ENCODE measurements at regions not wholly inside any gene's neighbourhood (a gene's known extent, or its start where the extent isn't known, plus 50 kb on each side); places are given as distances from the start of the nearest gene placed in this dataset.

DNA sequence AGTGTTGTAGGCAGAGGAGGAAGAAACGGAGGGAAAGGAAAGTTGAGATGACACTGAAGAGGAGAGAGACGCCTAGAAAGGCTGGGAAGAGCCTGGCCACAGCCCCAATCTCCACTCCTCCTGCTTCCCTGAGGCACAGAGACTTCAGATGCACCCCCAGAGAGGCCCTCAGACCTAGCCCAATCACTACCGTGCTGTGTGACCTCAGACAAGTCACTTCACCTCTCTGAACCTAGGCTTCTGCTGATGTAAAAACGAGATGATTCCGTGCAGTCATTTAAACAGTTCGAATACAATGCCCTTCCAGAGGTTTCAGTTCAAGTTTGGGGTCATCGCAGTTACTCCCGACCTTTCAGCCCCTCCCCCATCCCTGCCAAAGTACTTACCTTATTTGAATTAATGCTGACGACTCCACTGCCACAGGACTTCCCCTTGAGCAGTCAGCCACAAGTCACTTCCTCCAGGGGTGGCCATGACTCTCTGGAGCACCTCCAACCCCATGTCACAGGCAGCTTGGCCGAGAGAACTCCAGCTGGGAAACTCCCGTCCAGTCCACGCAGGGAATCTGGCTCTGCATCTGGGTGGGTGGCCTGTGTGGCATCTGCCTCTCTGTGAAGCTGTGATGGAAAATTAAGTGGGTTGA is 105.2 kb upstream of the ID2 start:
- WGBS, 4 donors = 68 to 74% (median 70%) methylated on average over 12 of the region's 12 CpGs
- Histone ChIP-seq H3K36me3 (no peaks in the 10 kb centered on the region), H3K27me3 (no peaks in the 10 kb centered on the region), H3K27ac (no peak overlapping the region), H3K9me3 (no peaks in the 10 kb centered on the region), H3K4me1 (peaks cover 0 to 46% (median 10%) of the 10 kb centered on the region in 12 donors), H3K4me3 (no peak overlapping the region)
- ATAC-seq (peak in 1 of 4 donors; percentile 52), DNase-seq (peak in 1 of 5 donors; percentile 51)
- TF ChIP-seq, protein P1, sequence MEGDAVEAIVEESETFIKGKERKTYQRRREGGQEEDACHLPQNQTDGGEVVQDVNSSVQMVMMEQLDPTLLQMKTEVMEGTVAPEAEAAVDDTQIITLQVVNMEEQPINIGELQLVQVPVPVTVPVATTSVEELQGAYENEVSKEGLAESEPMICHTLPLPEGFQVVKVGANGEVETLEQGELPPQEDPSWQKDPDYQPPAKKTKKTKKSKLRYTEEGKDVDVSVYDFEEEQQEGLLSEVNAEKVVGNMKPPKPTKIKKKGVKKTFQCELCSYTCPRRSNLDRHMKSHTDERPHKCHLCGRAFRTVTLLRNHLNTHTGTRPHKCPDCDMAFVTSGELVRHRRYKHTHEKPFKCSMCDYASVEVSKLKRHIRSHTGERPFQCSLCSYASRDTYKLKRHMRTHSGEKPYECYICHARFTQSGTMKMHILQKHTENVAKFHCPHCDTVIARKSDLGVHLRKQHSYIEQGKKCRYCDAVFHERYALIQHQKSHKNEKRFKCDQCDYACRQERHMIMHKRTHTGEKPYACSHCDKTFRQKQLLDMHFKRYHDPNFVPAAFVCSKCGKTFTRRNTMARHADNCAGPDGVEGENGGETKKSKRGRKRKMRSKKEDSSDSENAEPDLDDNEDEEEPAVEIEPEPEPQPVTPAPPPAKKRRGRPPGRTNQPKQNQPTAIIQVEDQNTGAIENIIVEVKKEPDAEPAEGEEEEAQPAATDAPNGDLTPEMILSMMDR (IDR thresholded peaks at IDR 0.05) = no peak
- TF ChIP-seq POLR2A (IDR thresholded peaks at IDR 0.05) = no peak
- intact Hi-C loops (cut with DNase I) = no loop called here

GRCh38 chr2:8577573-8577972 is 104.3 kb upstream of the ID2 start:
- TF ChIP-seq POLR2A (IDR thresholded peaks at IDR 0.05) = no peak
- TF ChIP-seq, protein P1 (IDR thresholded peaks at IDR 0.05) = no peak
- Histone ChIP-seq H3K9me3 (no peaks in the 10 kb centered on the region), H3K4me3 (no peak overlapping the region), H3K27me3 (no peaks in the 10 kb centered on the region), H3K36me3 (no peaks in the 10 kb centered on the region), H3K27ac (no peak overlapping the region), H3K4me1 (peaks cover 0 to 47% (median 10%) of the 10 kb centered on the region in 12 donors)
- ATAC-seq (no peak), DNase-seq (no peak)
- intact Hi-C loops (cut with DNase I) = no loop called here
- 93 to 95% (median 94%) methylated on average over 8 of the region's 8 CpGs for WGBS, 4 donors

DNA sequence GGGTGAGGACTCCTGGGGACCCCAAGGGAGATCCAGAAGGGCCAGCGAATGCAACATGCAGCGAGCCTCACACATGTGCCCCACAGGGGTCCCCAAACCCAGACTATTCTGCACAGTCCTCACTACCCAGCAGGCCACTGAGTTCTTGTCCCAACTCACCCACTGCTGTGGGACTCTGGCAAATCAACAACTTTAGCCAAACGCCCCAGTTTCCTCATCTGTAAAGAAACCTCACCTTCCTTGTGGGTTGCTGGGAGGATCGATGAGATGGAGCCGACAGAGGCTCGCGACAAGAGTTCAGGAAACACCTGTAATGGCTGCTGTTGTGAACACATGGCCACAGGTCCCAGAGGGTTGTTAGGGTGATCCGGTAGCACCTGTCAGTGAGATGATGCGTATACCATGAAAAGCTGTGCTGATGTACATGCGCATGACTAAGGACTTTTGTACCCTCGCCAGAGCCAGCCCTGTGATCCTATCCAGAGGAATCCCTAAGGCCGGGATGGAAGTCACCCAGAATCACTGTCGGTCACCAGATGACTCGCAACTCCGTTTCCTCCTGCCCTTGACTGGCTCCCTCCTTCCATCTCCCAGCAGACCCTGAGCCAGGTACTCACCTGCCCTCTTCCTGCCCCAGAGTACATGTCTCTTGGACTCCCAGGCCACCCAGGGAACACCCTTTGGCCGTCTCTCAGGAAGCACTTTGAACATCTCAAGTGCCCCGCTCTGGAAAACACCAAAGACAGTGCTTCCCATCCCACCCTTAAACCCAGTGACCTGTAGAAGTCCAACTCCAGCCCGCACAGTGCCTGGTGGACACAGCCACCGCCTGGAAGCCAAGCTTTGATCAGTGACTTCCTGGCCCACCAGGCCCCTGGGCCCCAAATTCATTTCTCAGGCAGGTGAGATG is 103.3 kb upstream of the ID2 start:
- Histone ChIP-seq H3K27me3 (no peaks in the 10 kb centered on the region), H3K4me3 (no peak overlapping the region), H3K27ac (no peak overlapping the region), H3K4me1 (peaks cover 0 to 54% (median 10%) of the 10 kb centered on the region in 12 donors), H3K36me3 (no peaks in the 10 kb centered on the region), H3K9me3 (no peaks in the 10 kb centered on the region)
- WGBS, 4 donors = 86 to 93% (median 91%) methylated on average over 17 to 19 of the region's 19 CpGs
- TF ChIP-seq, protein P1 (IDR thresholded peaks at IDR 0.05) = no peak
- no peak for TF ChIP-seq POLR2A (IDR thresholded peaks at IDR 0.05)
- DNase-seq = no peak
- intact Hi-C loops (cut with DNase I) = no loop called here
- ATAC-seq = no peak

GRCh38 chr2:8579485-8580085 is 102.3 kb upstream of the ID2 start:
- peaks cover 0 to 57% (median 15%) of the 10 kb centered on the region in 12 donors for H3K4me1 ChIP-seq
- WGBS, 4 donors = 86 to 88% (median 87%) methylated on average over 6 of the region's 6 CpGs
- TF ChIP-seq, protein P1 (IDR thresholded peaks at IDR 0.05) = no peak
- no peak for TF ChIP-seq POLR2A (IDR thresholded peaks at IDR 0.05)
- intact Hi-C loops (cut with DNase I) = loop anchor here in 3 of 10 donors (5.0 kb wide), 2 partner anchors 98 to 103 kb away; partner anchors contain the start of gene ID2 (in 1 of the 3)
- DNase-seq (peak in 1 of 5 donors; percentile 13), ATAC-seq (no peak)
- no peaks in the 10 kb centered on the region for H3K36me3 ChIP-seq
- no peaks in the 10 kb centered on the region for H3K27me3 ChIP-seq
- H3K27ac ChIP-seq = no peak overlapping the region
- H3K9me3 ChIP-seq = no peaks in the 10 kb centered on the region
- no peak overlapping the region for H3K4me3 ChIP-seq

All from heart left ventricle (tissue), 16 donors.